Stimulated activated CD8-positive, alpha-beta memory T cell treated with anti-CD3 and anti-CD28 coated beads, Interleukin-15, amount 100 ng/mL, for 48 hours (primary cell): ENCODE measurements at regions not wholly inside any gene's neighbourhood (a gene's known extent, or its start where the extent isn't known, plus 50 kb on each side); places are given as distances from the start of the nearest gene placed in this dataset.

ENCODE experiments used
- DNase-seq, 2 donors: peaks; one replicate each; pipeline ENCODE4 v3.0.0-alpha.2; 2020; ENCODE audit warnings: low read depth in 2 of 2

GRCh38 chr2:8514274-8514662 lies 167.6 kb upstream of the ID2 start:
- DNase-seq = no peak

- DNase-seq = peak; percentile 55 to 59
These were observed 166.8 kb upstream of the ID2 start for GRCh38 chr2:8514796-8515758.

- no peak for DNase-seq
These were observed 165.9 kb upstream of the ID2 start for GRCh38 chr2:8515864-8516533.

- no peak for DNase-seq
These were observed 163.9 kb upstream of the ID2 start for GRCh38 chr2:8517850-8518498.

GRCh38 chr2:8518979-8519668 lies 162.7 kb upstream of the ID2 start:
- DNase-seq = no peak

- DNase-seq = peak in 1 of 2 donors; percentile 33
These were observed 161.0 kb upstream of the ID2 start for GRCh38 chr2:8520791-8521344.

- no peak for DNase-seq
These were observed 159.2 kb upstream of the ID2 start for GRCh38 chr2:8522687-8523086.

GRCh38 chr2:8524388-8524787 lies 157.5 kb upstream of the ID2 start:
- no peak for DNase-seq

GRCh38 chr2:8524823-8525222 lies 157.0 kb upstream of the ID2 start:
- no peak for DNase-seq

- no peak for DNase-seq
These were observed 156.6 kb upstream of the ID2 start for GRCh38 chr2:8525236-8525581.

- DNase-seq = no peak
These were observed 156.1 kb upstream of the ID2 start for GRCh38 chr2:8525582-8526402.

- DNase-seq = no peak
These were observed 155.5 kb upstream of the ID2 start for GRCh38 chr2:8526403-8526696.

- no peak for DNase-seq
These were observed 154.8 kb upstream of the ID2 start for GRCh38 chr2:8527031-8527430.

GRCh38 chr2:8527676-8528075 lies 154.2 kb upstream of the ID2 start:
- no peak for DNase-seq

GRCh38 chr2:8528863-8529262 lies 153.0 kb upstream of the ID2 start:
- no peak for DNase-seq

- no peak for DNase-seq
These were observed 152.1 kb upstream of the ID2 start for GRCh38 chr2:8529706-8530277.

GRCh38 chr2:8531481-8531880 lies 150.4 kb upstream of the ID2 start:
- no peak for DNase-seq

- DNase-seq = no peak
These were observed 149.4 kb upstream of the ID2 start for GRCh38 chr2:8532438-8532837.

GRCh38 chr2:8533923-8534322 lies 147.9 kb upstream of the ID2 start:
- no peak for DNase-seq

- no peak for DNase-seq
These were observed 147.5 kb upstream of the ID2 start for GRCh38 chr2:8534386-8534728.
